GM13977 (cell line): ENCODE measurements at regions not wholly inside any gene's neighbourhood (a gene's known extent, or its start where the extent isn't known, plus 50 kb on each side); places are given as distances from the start of the nearest gene placed in this dataset.

Experiments used
- DNase-seq: peaks from one replicate; pipeline ENCODE4 v3.0.0; 2012; ENCODE audit warnings: low spot score
- CTCF ChIP-seq: IDR thresholded peaks from 2 replicates; pipeline ENCODE4 v1.5.1; 2012; ENCODE audit warnings: mild to moderate bottlenecking, control low read depth; ENCODE audit not compliant: insufficient read depth; ENCODE audit errors: extremely low read depth, missing control alignments
- in situ Hi-C: fragments of 300-500 bp; cut with MboI; formaldehyde crosslinking; loops from one replicate; pipeline ENCODE4 v1.12.0; 2022; ENCODE audit warnings: low sequenced_read_pairs, low pct_unique_long_range_greater_than_20kb, mixed read lengths, inconsistent platforms; ENCODE audit not compliant: unreplicated experiment

GRCh38 chr4:177177541-177178081 lies 132.1 kb upstream of the NEIL3 start:
- in situ Hi-C loops = no loop called here
- no peak for TF ChIP-seq CTCF
- no peak for DNase-seq

- no peak for DNase-seq
- TF ChIP-seq CTCF = no peak
- in situ Hi-C loops = no loop called here
These were observed 131.4 kb upstream of the NEIL3 start for GRCh38 chr4:177178246-177178645.

GRCh38 chr4:177182166-177182565 lies 127.5 kb upstream of the NEIL3 start:
- TF ChIP-seq CTCF = no peak

GRCh38 chr4:177182728-177183127 lies 126.9 kb upstream of the NEIL3 start:
- in situ Hi-C loops = no loop called here

More at GRCh38 chr4:177182166-177182565, 127.5 kb upstream of the NEIL3 start:
- in situ Hi-C loops = no loop called here
- no peak for DNase-seq

GRCh38 chr4:177185151-177185550 lies 124.5 kb upstream of the NEIL3 start:
- no peak for TF ChIP-seq CTCF
- no peak for DNase-seq
- in situ Hi-C loops = no loop called here

More at GRCh38 chr4:177182728-177183127, 126.9 kb upstream of the NEIL3 start:
- no peak for TF ChIP-seq CTCF
- DNase-seq = no peak

- in situ Hi-C loops = no loop called here
- no peak for DNase-seq
- no peak for TF ChIP-seq CTCF
These were observed 124.1 kb upstream of the NEIL3 start for GRCh38 chr4:177185579-177185978.

- in situ Hi-C loops = no loop called here
These were observed 122.3 kb upstream of the NEIL3 start for GRCh38 chr4:177187371-177187770.

More at GRCh38 chr4:177187371-177187770, 122.3 kb upstream of the NEIL3 start:
- no peak for DNase-seq
- TF ChIP-seq CTCF = no peak
